ENCODE measurements at regions not wholly inside any gene's neighbourhood (a gene's known extent, or its start where the extent isn't known, plus 50 kb on each side); places are given as distances from the start of the nearest gene placed in this dataset.

DNA sequence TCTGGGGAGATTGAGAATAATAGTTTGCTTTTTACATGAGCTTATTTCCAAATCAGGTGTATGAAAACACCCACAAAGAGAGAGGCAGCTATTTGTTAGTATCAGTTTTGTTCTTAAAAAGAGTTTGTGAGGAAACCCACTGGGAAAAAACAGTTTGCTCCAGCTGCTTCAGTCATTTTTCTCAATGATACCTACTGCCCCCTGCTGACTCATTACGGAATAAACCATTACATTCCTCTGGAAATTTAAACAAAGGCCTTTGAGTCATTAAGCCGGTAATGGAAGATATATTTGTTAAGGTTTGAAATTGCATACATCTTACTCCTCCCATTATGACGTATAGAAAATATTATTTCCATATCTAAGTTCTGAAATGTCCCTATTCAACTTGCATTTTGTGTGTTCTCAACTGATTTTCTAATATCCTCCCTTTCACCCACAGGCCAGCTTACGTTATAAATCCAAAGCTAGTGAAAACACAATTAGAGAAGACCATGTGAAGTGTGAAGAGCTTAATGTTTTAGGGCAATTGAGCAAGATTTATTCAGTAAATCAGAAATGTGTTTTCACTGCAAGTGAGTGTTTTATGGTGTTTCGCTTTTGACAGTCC is 761.6 kb downstream of the DSC3 start:
- Histone ChIP-seq H4K20me1 (ENCODE audit: insufficient read depth) (no peaks in the 10 kb centered on the region), H3K9ac (no peak overlapping the region), H3K4me1 (ENCODE audit: low read depth, poor library complexity, severe bottlenecking) (no peaks in the 10 kb centered on the region), H3K27me3 (ENCODE audit: insufficient read depth, low read depth) (no peaks in the 10 kb centered on the region), H3K79me2 (ENCODE audit: insufficient read depth, low read depth) (no peaks in the 10 kb centered on the region), H3K27ac (no peak overlapping the region), H3K36me3 (ENCODE audit: insufficient read depth) (no peaks in the 10 kb centered on the region), H3K4me2 (no peak overlapping the region), H3K4me3 (IDR thresholded peaks at IDR 0.05; ENCODE audit: insufficient read depth, low read depth, low read length) (no peak overlapping the region), H2AFZ (ENCODE audit: low read depth) (no peak overlapping the region)
- TF ChIP-seq, protein P1, sequence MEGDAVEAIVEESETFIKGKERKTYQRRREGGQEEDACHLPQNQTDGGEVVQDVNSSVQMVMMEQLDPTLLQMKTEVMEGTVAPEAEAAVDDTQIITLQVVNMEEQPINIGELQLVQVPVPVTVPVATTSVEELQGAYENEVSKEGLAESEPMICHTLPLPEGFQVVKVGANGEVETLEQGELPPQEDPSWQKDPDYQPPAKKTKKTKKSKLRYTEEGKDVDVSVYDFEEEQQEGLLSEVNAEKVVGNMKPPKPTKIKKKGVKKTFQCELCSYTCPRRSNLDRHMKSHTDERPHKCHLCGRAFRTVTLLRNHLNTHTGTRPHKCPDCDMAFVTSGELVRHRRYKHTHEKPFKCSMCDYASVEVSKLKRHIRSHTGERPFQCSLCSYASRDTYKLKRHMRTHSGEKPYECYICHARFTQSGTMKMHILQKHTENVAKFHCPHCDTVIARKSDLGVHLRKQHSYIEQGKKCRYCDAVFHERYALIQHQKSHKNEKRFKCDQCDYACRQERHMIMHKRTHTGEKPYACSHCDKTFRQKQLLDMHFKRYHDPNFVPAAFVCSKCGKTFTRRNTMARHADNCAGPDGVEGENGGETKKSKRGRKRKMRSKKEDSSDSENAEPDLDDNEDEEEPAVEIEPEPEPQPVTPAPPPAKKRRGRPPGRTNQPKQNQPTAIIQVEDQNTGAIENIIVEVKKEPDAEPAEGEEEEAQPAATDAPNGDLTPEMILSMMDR (conservative IDR thresholded peaks at IDR 0.05; ENCODE audit: low read depth, low read length): peak; percentile 84

DNA sequence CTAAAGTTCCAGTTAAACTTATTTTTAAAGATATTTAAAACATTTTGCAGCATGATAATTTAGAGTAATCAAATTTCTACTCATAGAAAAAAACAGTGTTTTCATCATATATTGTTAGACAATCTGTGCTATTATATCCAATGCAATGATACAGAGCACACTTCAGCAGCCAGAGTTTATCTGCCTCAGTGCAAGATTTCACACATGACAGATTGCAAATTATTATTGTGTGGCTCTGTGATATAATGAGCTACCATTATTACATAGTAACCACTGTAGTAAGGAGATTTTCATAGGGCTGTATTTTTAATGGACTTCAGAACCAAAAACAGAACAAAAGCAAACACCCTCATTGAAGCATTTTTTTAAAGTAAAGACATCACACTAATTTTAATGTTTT is 762.4 kb downstream of the DSC3 start:
- TF ChIP-seq, protein P1 (conservative IDR thresholded peaks at IDR 0.05; ENCODE audit: low read depth, low read length): no peak
- Histone ChIP-seq H2AFZ (ENCODE audit: low read depth) (no peak overlapping the region), H4K20me1 (ENCODE audit: insufficient read depth) (no peaks in the 10 kb centered on the region), H3K4me3 (IDR thresholded peaks at IDR 0.05; ENCODE audit: insufficient read depth, low read depth, low read length) (no peak overlapping the region), H3K79me2 (ENCODE audit: insufficient read depth, low read depth) (no peaks in the 10 kb centered on the region), H3K9ac (no peak overlapping the region), H3K36me3 (ENCODE audit: insufficient read depth) (no peaks in the 10 kb centered on the region), H3K4me1 (ENCODE audit: low read depth, poor library complexity, severe bottlenecking) (no peaks in the 10 kb centered on the region), H3K4me2 (no peak overlapping the region), H3K27me3 (ENCODE audit: insufficient read depth, low read depth) (no peaks in the 10 kb centered on the region), H3K27ac (no peak overlapping the region)

DNA sequence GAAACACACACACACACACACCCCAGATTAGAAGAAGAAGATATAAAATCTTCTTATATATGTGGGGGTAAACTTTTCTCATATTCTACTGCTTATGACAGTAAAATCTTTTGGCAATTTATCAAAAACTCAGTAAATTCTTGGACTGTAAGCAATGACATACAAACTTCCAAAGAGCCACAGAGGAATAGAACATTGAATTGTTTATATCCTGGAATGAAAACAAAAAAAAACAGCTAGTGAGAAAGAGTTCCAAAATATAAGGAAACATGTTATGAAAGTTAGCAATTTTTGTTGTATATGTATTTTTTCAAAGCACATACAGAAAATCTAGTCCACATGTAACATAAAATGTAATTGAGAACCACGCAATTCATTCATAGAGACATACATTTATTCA is 764.9 kb downstream of the DSC3 start:
- Histone ChIP-seq H3K79me2 (ENCODE audit: insufficient read depth, low read depth) (no peaks in the 10 kb centered on the region), H2AFZ (ENCODE audit: low read depth) (no peak overlapping the region), H3K4me1 (ENCODE audit: low read depth, poor library complexity, severe bottlenecking) (no peaks in the 10 kb centered on the region), H3K27me3 (ENCODE audit: insufficient read depth, low read depth) (no peaks in the 10 kb centered on the region), H3K4me2 (no peak overlapping the region), H3K4me3 (IDR thresholded peaks at IDR 0.05; ENCODE audit: insufficient read depth, low read depth, low read length) (no peak overlapping the region), H3K27ac (no peak overlapping the region), H4K20me1 (ENCODE audit: insufficient read depth) (no peaks in the 10 kb centered on the region), H3K9ac (no peak overlapping the region), H3K36me3 (ENCODE audit: insufficient read depth) (no peaks in the 10 kb centered on the region)
- TF ChIP-seq, protein P1 (conservative IDR thresholded peaks at IDR 0.05; ENCODE audit: low read depth, low read length): no peak

DNA sequence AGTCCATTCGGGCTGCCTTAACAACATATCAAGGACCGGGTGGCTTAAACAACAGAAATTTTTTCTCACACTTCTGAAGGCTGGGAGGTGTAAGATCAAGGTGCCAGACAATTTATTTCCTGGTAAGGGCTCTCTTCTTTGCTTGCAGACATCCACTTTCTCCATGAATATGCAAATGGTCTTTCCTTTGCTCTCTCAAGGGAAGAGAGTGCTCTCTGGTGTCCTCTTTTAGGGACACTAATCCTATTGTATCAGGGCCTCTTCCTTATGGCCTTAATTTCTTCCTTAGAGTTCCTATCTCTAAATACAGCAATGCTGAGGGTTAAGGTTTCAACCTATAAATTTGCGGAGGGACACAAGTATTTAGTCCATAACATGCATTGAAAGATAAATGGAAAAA is 770.8 kb downstream of the DSC3 start:
- H2AFZ ChIP-seq (ENCODE audit: low read depth): no peak overlapping the region
- H3K4me1 ChIP-seq (ENCODE audit: low read depth, poor library complexity, severe bottlenecking): no peaks in the 10 kb centered on the region
- no peak overlapping the region for H3K4me3 ChIP-seq (IDR thresholded peaks at IDR 0.05; ENCODE audit: insufficient read depth, low read depth, low read length)
- TF ChIP-seq, protein P1 (conservative IDR thresholded peaks at IDR 0.05; ENCODE audit: low read depth, low read length): no peak
- H3K27ac ChIP-seq: no peak overlapping the region
- H3K27me3 ChIP-seq (ENCODE audit: insufficient read depth, low read depth): no peaks in the 10 kb centered on the region
- H3K4me2 ChIP-seq: no peak overlapping the region
- H3K9ac ChIP-seq: no peak overlapping the region
- H3K79me2 ChIP-seq (ENCODE audit: insufficient read depth, low read depth): no peaks in the 10 kb centered on the region
- no peaks in the 10 kb centered on the region for H3K36me3 ChIP-seq (ENCODE audit: insufficient read depth)
- no peaks in the 10 kb centered on the region for H4K20me1 ChIP-seq (ENCODE audit: insufficient read depth)
